Prostate gland (tissue), 2 donors: ENCODE measurements at regions not wholly inside any gene's neighbourhood (a gene's known extent, or its start where the extent isn't known, plus 50 kb on each side); places are given as distances from the start of the nearest gene placed in this dataset.

ENCODE experiments used
- POLR2A ChIP-seq: fragments of 450-650 bp; IDR thresholded peaks from one replicate; pipeline ENCODE4 v1.6.1; 2016; ENCODE audit warnings: antibody characterized with exemption, mild to moderate bottlenecking
- POLR2AphosphoS5 ChIP-seq: sonication (generic); formaldehyde crosslinking; IDR thresholded peaks from one replicate; pipeline ENCODE4 v1.6.1; 2017; ENCODE audit warnings: antibody characterized with exemption
- TF ChIP-seq, protein P1 (sequence below), 4 experiments: fragments of 200-600 bp in 2 of 4; fragments of 450-650 bp in 2 of 4; sonication (generic) in 2 of 4; IDR thresholded peaks; 1 replicate in 3 of 4; 2 replicates in 1 of 4; pipeline ENCODE4 v1.5.1; 2016 to 2019; ENCODE audit warnings: antibody characterized with exemption in 4 of 4, mild to moderate bottlenecking in 2 of 4, moderate library complexity in 2 of 4

DNA sequence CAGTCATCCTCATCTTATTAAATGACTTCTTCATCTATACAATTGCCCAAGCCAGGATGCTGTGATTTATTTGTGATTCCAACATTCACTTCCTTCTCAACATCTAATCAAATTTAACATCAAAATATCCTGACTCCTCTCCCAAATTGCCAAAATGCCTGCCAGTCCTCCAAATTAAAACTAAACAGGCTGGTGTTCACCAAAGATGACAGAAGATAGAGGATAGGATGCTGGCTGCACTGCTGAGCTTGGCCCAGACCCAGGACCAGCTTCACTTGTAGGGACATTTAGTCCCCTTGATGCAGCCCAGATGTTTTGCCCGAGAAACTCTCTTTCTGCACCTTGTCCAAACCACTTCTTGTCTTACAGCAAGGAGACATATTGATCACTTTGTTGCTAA lies 540.0 kb upstream of the CNTNAP5 start:
- TF ChIP-seq, protein P1, sequence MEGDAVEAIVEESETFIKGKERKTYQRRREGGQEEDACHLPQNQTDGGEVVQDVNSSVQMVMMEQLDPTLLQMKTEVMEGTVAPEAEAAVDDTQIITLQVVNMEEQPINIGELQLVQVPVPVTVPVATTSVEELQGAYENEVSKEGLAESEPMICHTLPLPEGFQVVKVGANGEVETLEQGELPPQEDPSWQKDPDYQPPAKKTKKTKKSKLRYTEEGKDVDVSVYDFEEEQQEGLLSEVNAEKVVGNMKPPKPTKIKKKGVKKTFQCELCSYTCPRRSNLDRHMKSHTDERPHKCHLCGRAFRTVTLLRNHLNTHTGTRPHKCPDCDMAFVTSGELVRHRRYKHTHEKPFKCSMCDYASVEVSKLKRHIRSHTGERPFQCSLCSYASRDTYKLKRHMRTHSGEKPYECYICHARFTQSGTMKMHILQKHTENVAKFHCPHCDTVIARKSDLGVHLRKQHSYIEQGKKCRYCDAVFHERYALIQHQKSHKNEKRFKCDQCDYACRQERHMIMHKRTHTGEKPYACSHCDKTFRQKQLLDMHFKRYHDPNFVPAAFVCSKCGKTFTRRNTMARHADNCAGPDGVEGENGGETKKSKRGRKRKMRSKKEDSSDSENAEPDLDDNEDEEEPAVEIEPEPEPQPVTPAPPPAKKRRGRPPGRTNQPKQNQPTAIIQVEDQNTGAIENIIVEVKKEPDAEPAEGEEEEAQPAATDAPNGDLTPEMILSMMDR (IDR thresholded peaks at IDR 0.05), result no peak
- TF ChIP-seq POLR2A, result no peak
- TF ChIP-seq POLR2AphosphoS5, result no peak
